ENCODE measurements at regions not wholly inside any gene's neighbourhood (a gene's known extent, or its start where the extent isn't known, plus 50 kb on each side); places are given as distances from the start of the nearest gene placed in this dataset.

DNA sequence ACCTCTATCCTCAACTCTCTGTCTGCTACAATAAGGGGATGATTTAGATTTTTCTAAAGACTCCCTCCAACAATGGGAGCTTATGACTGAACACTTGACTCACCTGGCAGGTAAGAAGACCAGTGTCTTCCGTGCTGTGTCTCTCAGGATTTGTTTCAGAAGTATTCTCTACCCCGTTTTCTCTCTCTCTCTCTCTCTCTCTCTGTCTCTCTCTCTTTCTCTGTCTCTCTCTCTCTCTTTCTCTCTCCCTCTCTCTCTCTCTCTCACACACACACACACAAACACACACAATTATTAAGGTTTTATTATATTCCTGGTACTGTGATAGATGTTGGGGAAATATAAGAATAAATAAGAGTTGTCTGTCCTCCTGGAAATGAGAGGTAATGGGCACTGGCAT lies 263.9 kb downstream of the TOX3 start:
- Mint-ChIP-seq H3K36me3 (ENCODE audit: insufficient read depth, unreplicated experiment) (no peaks in the 10 kb centered on the region), H3K9me3 (ENCODE audit: low read depth, unreplicated experiment) (no peaks in the 10 kb centered on the region), H3K27me3 (ENCODE audit: unreplicated experiment) (no peaks in the 10 kb centered on the region), H3K4me3 (ENCODE audit: low read depth, unreplicated experiment) (no peak overlapping the region), H3K4me1 (ENCODE audit: low read depth, unreplicated experiment) (peaks cover 9% of the 10 kb centered on the region), H3K27ac (ENCODE audit: unreplicated experiment) (no peak overlapping the region)
- no peak for DNase-seq
- no TSS peak for BruUV-seq (replicated peaks)
- CTCF ChIA-PET = interaction anchor here (0.9 kb wide), 1 partner anchor 172 kb away, joined by 3 read pairs; no protein-coding TSS in a partner anchor
- intact Hi-C loops (cut with micrococcal nuclease; ENCODE audit: unreplicated experiment) = no loop called here
- TF ChIP-seq, protein P1, sequence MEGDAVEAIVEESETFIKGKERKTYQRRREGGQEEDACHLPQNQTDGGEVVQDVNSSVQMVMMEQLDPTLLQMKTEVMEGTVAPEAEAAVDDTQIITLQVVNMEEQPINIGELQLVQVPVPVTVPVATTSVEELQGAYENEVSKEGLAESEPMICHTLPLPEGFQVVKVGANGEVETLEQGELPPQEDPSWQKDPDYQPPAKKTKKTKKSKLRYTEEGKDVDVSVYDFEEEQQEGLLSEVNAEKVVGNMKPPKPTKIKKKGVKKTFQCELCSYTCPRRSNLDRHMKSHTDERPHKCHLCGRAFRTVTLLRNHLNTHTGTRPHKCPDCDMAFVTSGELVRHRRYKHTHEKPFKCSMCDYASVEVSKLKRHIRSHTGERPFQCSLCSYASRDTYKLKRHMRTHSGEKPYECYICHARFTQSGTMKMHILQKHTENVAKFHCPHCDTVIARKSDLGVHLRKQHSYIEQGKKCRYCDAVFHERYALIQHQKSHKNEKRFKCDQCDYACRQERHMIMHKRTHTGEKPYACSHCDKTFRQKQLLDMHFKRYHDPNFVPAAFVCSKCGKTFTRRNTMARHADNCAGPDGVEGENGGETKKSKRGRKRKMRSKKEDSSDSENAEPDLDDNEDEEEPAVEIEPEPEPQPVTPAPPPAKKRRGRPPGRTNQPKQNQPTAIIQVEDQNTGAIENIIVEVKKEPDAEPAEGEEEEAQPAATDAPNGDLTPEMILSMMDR (IDR thresholded peaks at IDR 0.05; ENCODE audit: unreplicated experiment) = no peak

DNA sequence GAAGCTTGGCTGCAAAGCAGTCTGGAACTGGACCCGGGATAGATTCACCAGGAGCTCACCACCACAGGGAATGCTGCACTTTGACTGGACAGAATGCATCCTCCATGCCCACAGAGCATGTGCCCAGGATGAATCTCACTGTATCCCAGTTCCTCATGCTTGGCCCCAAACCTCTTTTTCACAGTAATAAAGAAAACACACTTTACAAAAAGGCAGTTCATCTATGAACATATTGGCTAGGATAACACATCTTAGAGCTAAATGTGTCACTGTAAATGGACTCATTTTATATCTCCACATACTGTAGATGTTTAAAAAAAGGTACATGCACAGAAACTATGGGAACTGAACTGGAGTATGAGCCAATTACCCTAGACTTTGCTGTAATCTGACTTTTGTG lies 266.9 kb downstream of the TOX3 start:
- TF ChIP-seq, protein P1 (IDR thresholded peaks at IDR 0.05; ENCODE audit: unreplicated experiment) = no peak
- Mint-ChIP-seq H3K36me3 (ENCODE audit: insufficient read depth, unreplicated experiment) (no peaks in the 10 kb centered on the region), H3K9me3 (ENCODE audit: low read depth, unreplicated experiment) (no peaks in the 10 kb centered on the region), H3K4me1 (ENCODE audit: low read depth, unreplicated experiment) (peaks cover 9% of the 10 kb centered on the region), H3K4me3 (ENCODE audit: low read depth, unreplicated experiment) (no peak overlapping the region), H3K27me3 (ENCODE audit: unreplicated experiment) (no peaks in the 10 kb centered on the region), H3K27ac (ENCODE audit: unreplicated experiment) (no peak overlapping the region)
- no TSS peak for BruUV-seq (replicated peaks)
- DNase-seq = no peak
- CTCF ChIA-PET = no interaction called here
- intact Hi-C loops (cut with micrococcal nuclease; ENCODE audit: unreplicated experiment) = no loop called here

DNA sequence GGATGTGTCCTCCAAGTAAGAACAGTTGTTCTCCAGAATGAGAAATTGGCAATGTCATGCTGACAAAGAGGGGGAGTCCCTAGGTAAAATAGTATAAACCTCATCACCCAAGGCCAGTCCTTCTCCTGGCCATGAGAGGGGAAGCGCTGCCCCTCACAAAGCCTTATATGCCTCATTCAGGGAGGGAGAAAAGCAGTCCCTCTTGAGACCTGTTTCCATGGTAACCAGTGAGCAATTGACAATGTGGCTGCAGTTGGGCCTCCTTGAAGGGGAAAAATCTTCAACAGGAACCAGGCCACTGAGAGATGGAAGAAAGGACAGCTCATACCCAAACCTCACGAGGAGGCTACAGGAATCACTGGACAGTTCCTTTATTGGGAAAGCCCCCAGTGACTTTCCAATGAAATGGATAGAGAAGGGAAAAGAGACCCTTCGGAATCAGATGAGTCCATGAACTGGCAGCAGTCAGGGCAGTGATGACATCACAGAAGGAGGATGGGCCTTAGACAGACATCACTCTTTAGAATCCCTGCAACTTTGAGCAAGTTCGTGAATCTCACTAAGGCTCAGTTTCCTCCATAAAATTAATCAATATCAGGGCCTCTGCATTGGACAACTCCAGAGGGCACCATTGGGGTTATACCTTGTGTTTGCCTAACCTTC lies 275.7 kb downstream of the TOX3 start:
- no peak for DNase-seq
- H3K9me3 Mint-ChIP-seq (ENCODE audit: low read depth, unreplicated experiment) = no peaks in the 10 kb centered on the region
- peaks cover 8% of the 10 kb centered on the region for H3K4me1 Mint-ChIP-seq (ENCODE audit: low read depth, unreplicated experiment)
- CTCF ChIA-PET = no interaction called here
- no peaks in the 10 kb centered on the region for H3K36me3 Mint-ChIP-seq (ENCODE audit: insufficient read depth, unreplicated experiment)
- TF ChIP-seq, protein P1 (IDR thresholded peaks at IDR 0.05; ENCODE audit: unreplicated experiment) = no peak
- H3K27ac Mint-ChIP-seq (ENCODE audit: unreplicated experiment) = no peak overlapping the region
- intact Hi-C loops (cut with micrococcal nuclease; ENCODE audit: unreplicated experiment) = no loop called here
- H3K27me3 Mint-ChIP-seq (ENCODE audit: unreplicated experiment) = no peaks in the 10 kb centered on the region
- BruUV-seq (replicated peaks) = no TSS peak
- no peak overlapping the region for H3K4me3 Mint-ChIP-seq (ENCODE audit: low read depth, unreplicated experiment)

DNA sequence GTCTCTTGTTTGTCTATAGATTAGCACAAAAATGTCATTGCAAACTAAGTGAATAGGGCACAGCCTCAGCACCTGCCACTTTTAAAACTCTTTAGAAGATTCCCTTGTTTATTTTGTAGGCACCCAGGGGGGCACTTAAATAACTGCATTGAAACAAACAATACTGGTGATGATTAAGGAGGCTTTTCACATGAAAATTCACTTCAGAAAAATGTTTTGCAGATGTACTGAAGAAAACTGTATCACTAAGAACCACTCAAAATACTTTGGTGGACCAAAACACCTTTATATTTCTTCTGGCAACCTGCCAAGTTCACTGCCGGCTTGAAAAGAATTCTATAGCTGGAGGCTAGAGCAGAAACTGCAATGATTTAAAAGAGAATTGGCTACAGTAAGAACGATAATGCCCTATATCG lies 281.5 kb downstream of the TOX3 start:
- no peak for DNase-seq
- Mint-ChIP-seq H3K36me3 (ENCODE audit: insufficient read depth, unreplicated experiment) (no peaks in the 10 kb centered on the region), H3K4me3 (ENCODE audit: low read depth, unreplicated experiment) (no peak overlapping the region), H3K27ac (ENCODE audit: unreplicated experiment) (no peak overlapping the region), H3K27me3 (ENCODE audit: unreplicated experiment) (no peaks in the 10 kb centered on the region), H3K9me3 (ENCODE audit: low read depth, unreplicated experiment) (no peaks in the 10 kb centered on the region), H3K4me1 (ENCODE audit: low read depth, unreplicated experiment) (peaks cover 30% of the 10 kb centered on the region)
- intact Hi-C loops (cut with micrococcal nuclease; ENCODE audit: unreplicated experiment) = no loop called here
- no TSS peak for BruUV-seq (replicated peaks)
- TF ChIP-seq, protein P1 (IDR thresholded peaks at IDR 0.05; ENCODE audit: unreplicated experiment) = no peak
- CTCF ChIA-PET = interaction anchor here (1.3 kb wide), 1 partner anchor 9 kb away, joined by 8 read pairs; no protein-coding TSS in a partner anchor

Measured in Calu3 (cell line).